ENCODE measurements at regions not wholly inside any gene's neighbourhood (a gene's known extent, or its start where the extent isn't known, plus 50 kb on each side); places are given as distances from the start of the nearest gene placed in this dataset.
"Not testable (repeated sequence)": the region's sequence is repeated elsewhere in the genome, so short reads cannot be mapped to it uniquely, and the experiment has no call there.

GRCh38 chr7:13742811-13743210 lies 246.7 kb downstream of the ETV1 start:
- DNase-seq, result no peak

- no peak for DNase-seq
Measured at GRCh38 chr7:13743226-13743625, 246.2 kb downstream of the ETV1 start.

GRCh38 chr7:13745530-13745929 lies 243.9 kb downstream of the ETV1 start:
- no peak for DNase-seq

- DNase-seq, result no peak
Measured at GRCh38 chr7:13748998-13749397, 240.5 kb downstream of the ETV1 start.

GRCh38 chr7:13749636-13750035 lies 239.8 kb downstream of the ETV1 start:
- no peak for DNase-seq

GRCh38 chr7:13751766-13752165 lies 237.7 kb downstream of the ETV1 start:
- no peak for DNase-seq

GRCh38 chr7:13757841-13758240 lies 231.6 kb downstream of the ETV1 start:
- no peak for DNase-seq

- not testable (repeated sequence) for DNase-seq
Measured at GRCh38 chr7:13765853-13766252, 223.6 kb downstream of the ETV1 start.

- DNase-seq, result no peak
Measured at GRCh38 chr7:13770305-13770704, 219.2 kb downstream of the ETV1 start.

GRCh38 chr7:13774976-13775375 lies 214.5 kb downstream of the ETV1 start:
- no peak for DNase-seq

GRCh38 chr7:13777242-13777641 lies 212.2 kb downstream of the ETV1 start:
- DNase-seq, result no peak

- DNase-seq, result peak; percentile 5
Measured at GRCh38 chr7:13778967-13779366, 210.5 kb downstream of the ETV1 start.

- DNase-seq, result no peak
Measured at GRCh38 chr7:13790611-13791010, 198.9 kb downstream of the ETV1 start.

- no peak for DNase-seq
Measured at GRCh38 chr7:13792208-13792607, 197.3 kb downstream of the ETV1 start.

- DNase-seq, result no peak
Measured at GRCh38 chr7:13793926-13794325, 195.5 kb downstream of the ETV1 start.

- DNase-seq, result no peak
Measured at GRCh38 chr7:13794581-13794980, 194.9 kb downstream of the ETV1 start.

- no peak for DNase-seq
Measured at GRCh38 chr7:13797545-13797944, 191.9 kb downstream of the ETV1 start.

- DNase-seq, result peak; percentile 10
Measured at GRCh38 chr7:13800694-13801448, 188.6 kb downstream of the ETV1 start.

GRCh38 chr7:13801669-13802068 lies 187.8 kb downstream of the ETV1 start:
- DNase-seq, result no peak

- no peak for DNase-seq
Measured at GRCh38 chr7:13802651-13803050, 186.8 kb downstream of the ETV1 start.

- DNase-seq, result no peak
Measured at GRCh38 chr7:13803134-13803533, 186.3 kb downstream of the ETV1 start.

- DNase-seq, result not testable (repeated sequence)
Measured at GRCh38 chr7:13806089-13806867, 183.2 kb downstream of the ETV1 start.

GRCh38 chr7:13817230-13817629 lies 172.2 kb downstream of the ETV1 start:
- not testable (repeated sequence) for DNase-seq

- no peak for DNase-seq
Measured at GRCh38 chr7:13821152-13821787, 168.2 kb downstream of the ETV1 start.

Data from stimulated activated CD4-positive, alpha-beta T cell treated with anti-CD3 and anti-CD28 coated beads, Interleukin-1b, Interleukin-23, amount 100 ng/mL, for 48 hours (primary cell).